Stimulated activated CD4-positive, alpha-beta T cell treated with anti-CD3 and anti-CD28 coated beads, Interleukin-15, amount 100 ng/mL, for 24 hours (primary cell): ENCODE measurements at regions not wholly inside any gene's neighbourhood (a gene's known extent, or its start where the extent isn't known, plus 50 kb on each side); places are given as distances from the start of the nearest gene placed in this dataset.

Source experiments
- DNase-seq: peaks from one replicate; pipeline ENCODE4 v3.0.0-alpha.2; 2020

GRCh38 chr10:42933448-42934340 lies 143.2 kb upstream of the RET start:
- peak; percentile 24 for DNase-seq

GRCh38 chr10:42934351-42934811 lies 142.5 kb upstream of the RET start:
- DNase-seq, result no peak

- no peak for DNase-seq
Observed at GRCh38 chr10:42934842-42935241, 142.0 kb upstream of the RET start.

- no peak for DNase-seq
Observed at GRCh38 chr10:42935466-42935865, 141.4 kb upstream of the RET start.

GRCh38 chr10:42936580-42936979 lies 140.3 kb upstream of the RET start:
- DNase-seq, result no peak

GRCh38 chr10:42937048-42937447 lies 139.8 kb upstream of the RET start:
- no peak for DNase-seq

- no peak for DNase-seq
Observed at GRCh38 chr10:42937649-42938180, 139.2 kb upstream of the RET start.

GRCh38 chr10:42938351-42938750 lies 138.5 kb upstream of the RET start:
- no peak for DNase-seq

- no peak for DNase-seq
Observed at GRCh38 chr10:42939237-42939636, 137.6 kb upstream of the RET start.

GRCh38 chr10:42939685-42940366 lies 137.0 kb upstream of the RET start:
- DNase-seq, result no peak

- no peak for DNase-seq
Observed at GRCh38 chr10:42940487-42941294, 136.2 kb upstream of the RET start.

GRCh38 chr10:42941295-42941644 lies 135.6 kb upstream of the RET start:
- DNase-seq, result no peak

- no peak for DNase-seq
Observed at GRCh38 chr10:42941790-42942189, 135.1 kb upstream of the RET start.

GRCh38 chr10:42942279-42942950 lies 134.5 kb upstream of the RET start:
- DNase-seq, result no peak

- no peak for DNase-seq
Observed at GRCh38 chr10:42943025-42943818, 133.6 kb upstream of the RET start.

- no peak for DNase-seq
Observed at GRCh38 chr10:42948040-42948439, 128.8 kb upstream of the RET start.

GRCh38 chr10:42949287-42949686 lies 127.6 kb upstream of the RET start:
- DNase-seq, result no peak

GRCh38 chr10:42950606-42951485 lies 126.0 kb upstream of the RET start:
- DNase-seq, result no peak

- no peak for DNase-seq
Observed at GRCh38 chr10:42951486-42952251, 125.2 kb upstream of the RET start.

- DNase-seq, result no peak
Observed at GRCh38 chr10:42952349-42952748, 124.5 kb upstream of the RET start.
